NCI-H2196 treated with DMSO at 0.1 percent for 48 hours (cell line): ENCODE measurements at regions not wholly inside any gene's neighbourhood (a gene's known extent, or its start where the extent isn't known, plus 50 kb on each side); places are given as distances from the start of the nearest gene placed in this dataset.
"Not testable (repeated sequence)": the region's sequence is repeated elsewhere in the genome, so short reads cannot be mapped to it uniquely, and the experiment has no call there.

Source experiments
- DNase-seq: peaks from one replicate; lab custom pipeline; 2025; ENCODE audit not compliant: unreplicated experiment; lab: John Stamatoyannopoulos, UW

DNA sequence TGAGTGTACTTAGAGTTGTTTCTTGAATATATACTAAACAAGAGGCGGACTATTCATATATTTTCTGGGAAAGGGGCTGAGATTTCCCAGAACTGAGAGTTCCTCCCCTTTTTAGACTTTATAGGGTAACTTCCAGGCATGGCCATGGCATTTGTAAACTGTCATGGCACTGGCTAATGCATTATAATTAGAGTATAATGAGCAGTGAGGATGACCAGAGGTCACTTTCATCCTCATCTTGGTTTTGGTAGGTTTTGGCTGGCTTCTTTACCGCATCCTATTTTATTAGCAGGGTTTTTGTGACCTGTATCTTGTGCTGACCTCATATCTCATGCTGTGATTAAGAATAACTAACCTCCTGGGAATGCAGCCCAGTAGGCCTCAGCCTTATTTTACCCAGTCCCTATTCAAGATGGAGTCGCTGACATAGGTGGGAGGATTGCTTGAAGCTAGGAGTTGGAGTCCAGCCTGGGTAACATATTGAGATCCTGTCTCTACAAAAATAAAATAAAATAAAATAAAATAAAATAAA lies 91.4 kb downstream of the MOBP start:
- no peak for DNase-seq

DNA sequence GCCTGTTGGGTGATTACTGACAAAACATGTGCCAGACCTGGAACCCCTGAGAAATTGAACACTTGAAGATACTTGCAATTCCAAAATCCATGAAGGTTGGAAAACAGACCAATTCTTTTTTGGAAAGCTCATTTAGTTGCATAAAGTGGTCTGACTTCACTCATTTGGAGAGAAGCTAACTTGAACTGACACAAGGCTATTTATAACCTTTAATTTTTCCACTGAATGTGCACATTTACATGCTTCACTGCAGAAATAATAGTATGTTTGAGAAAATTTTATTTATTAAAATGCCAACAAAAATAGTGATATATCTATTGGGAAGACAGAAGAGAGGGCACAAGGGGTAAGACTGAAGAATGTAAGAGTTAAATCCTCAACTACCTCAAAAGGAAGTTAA lies 92.1 kb downstream of the MOBP start:
- no peak for DNase-seq

DNA sequence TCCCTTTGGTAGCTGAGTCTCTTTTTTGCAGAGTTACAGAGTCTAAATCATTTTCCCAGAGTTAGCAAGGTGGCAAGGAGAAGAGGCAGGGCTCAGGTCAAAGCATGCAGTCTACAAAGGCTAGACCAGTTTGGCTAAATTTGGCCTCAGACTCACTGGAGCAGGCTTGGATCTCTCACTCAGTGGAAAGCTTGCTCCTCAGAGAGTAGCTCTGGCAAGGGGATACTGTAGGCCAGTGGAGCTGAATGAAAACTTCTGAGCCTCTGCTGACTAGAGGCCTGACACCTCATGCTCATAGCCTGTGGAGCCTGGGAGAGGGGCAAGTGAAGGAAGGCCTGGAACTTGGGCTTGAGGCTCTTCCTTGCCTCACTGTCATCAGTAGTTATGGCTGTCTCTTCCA lies 101.0 kb downstream of the MOBP start:
- DNase-seq, result no peak

- DNase-seq, result no peak
These were observed 101.6 kb downstream of the MOBP start for GRCh38 chr3:39569095-39569494.

- DNase-seq, result no peak
These were observed 105.9 kb downstream of the MOBP start for GRCh38 chr3:39573392-39573791.

GRCh38 chr3:39577541-39577940 lies 110.1 kb downstream of the MOBP start:
- no peak for DNase-seq

DNA sequence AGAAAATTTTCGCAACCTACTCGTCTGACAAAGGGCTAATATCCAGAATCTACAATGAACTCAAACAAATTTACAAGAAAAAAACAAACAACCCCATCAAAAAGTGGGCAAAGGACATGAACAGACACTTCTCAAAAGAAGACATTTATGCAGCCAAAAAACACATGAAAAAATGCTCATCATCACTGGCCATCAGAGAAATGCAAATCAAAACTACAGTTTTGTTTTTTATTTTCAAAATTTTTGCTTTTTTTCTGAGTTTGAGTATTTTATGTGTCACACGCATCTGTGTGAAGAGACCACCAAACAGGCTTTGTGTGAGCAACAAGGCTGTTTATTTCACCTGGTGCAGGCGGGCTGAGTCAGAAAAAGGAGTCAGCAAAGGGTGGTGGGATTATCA lies 118.7 kb downstream of the MOBP start:
- not testable (repeated sequence) for DNase-seq

- DNase-seq, result no peak
These were observed 119.6 kb downstream of the MOBP start for GRCh38 chr3:39587113-39587512.

- DNase-seq, result no peak
These were observed 123.3 kb downstream of the MOBP start for GRCh38 chr3:39590806-39591205.

- DNase-seq, result no peak
These were observed 125.0 kb downstream of the MOBP start for GRCh38 chr3:39592311-39593050.

- DNase-seq, result no peak
These were observed 125.9 kb downstream of the MOBP start for GRCh38 chr3:39593341-39593740.

- peak; percentile 72 for DNase-seq
These were observed 133.8 kb downstream of the MOBP start for GRCh38 chr3:39601241-39601640.

DNA sequence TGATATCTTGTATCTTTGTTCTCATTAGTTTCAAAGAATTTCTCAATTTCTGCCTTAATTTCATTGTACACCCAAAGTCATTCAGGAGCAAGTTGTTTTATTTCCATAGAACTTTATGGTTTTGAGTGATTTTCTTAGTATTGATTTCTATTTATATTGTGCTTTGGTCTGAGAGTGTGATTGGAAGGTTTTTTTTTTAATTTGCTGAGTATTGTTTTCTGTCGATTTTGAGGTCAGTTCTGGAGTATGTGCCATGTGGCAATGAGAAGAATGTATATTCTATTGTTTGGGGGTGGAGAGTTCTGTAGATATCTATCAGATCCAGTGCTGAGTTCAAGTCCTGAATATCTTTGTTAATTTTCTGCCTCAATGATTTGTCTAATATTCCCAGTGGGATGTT lies 138.4 kb downstream of the MOBP start:
- DNase-seq, result no peak

GRCh38 chr3:39626198-39626597 lies 158.7 kb downstream of the MOBP start:
- DNase-seq, result no peak

DNA sequence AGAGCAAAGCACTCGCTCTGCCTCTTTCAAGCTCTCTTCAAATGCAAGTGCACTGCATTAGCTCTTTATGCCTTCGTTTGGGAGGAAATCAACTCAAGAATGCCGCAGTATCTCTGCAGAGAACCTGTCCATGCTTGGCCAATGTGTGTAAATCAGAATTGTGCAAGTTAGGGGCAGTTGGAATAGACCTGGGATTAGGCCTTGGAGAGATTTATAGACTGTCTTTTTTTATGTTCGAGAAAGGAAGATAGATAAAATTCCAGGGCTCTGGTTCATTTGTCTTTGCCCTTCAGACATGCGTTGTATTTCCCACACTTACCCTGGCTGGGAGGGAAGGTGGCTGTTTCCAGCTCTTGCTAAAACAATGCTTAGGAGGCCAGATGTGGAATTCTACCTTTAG lies 163.7 kb downstream of the MOBP start:
- DNase-seq, result no peak

- DNase-seq, result no peak
These were observed 170.3 kb downstream of the MOBP start for GRCh38 chr3:39637807-39638206.

DNA sequence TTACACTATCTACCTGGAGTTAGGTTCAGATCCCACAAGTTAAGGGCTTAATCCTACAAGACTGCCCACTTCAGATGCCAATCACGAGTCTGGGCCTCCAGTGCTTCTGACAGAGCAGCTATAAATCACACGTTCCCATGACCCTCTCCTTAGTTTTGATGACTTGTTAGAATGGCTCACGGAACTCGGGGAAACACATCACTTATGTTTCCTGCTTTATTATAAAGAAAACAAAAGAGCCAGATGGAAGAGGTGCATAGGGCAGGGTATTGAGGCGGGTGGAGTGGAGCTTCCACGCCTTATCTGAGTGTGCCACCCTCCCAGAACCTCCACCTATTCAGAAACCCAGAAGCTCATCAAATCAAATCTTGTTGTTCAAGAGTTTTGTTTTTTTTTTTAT lies 170.8 kb downstream of the MOBP start:
- DNase-seq, result no peak

- DNase-seq, result no peak
These were observed 169.8 kb upstream of the MYRIP start for GRCh38 chr3:39639344-39640236.

- DNase-seq, result no peak
These were observed 168.1 kb upstream of the MYRIP start for GRCh38 chr3:39641274-39641673.

DNA sequence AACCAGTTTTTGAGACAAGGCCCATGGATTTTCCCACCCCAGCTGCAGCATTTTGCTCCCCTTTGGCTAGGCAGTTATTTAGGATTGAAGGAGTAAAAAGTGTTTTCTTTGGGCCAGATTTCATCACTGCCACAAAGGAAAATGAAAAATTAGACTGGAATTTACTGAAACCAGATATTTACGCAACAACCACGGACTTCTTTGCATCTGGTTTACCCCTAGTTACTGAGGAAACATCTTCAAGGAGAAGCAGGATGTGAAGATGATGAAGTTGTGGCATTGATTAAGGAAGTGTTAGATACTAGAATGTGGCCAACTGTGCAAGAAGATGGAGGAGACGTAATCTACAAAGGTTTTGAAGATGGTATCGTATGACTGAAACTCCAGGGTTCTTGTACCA lies 165.2 kb upstream of the MYRIP start:
- DNase-seq, result no peak

GRCh38 chr3:39651256-39651655 lies 158.2 kb upstream of the MYRIP start:
- DNase-seq, result not testable (repeated sequence)
